HCT116 (cell line): ENCODE measurements at regions not wholly inside any gene's neighbourhood (a gene's known extent, or its start where the extent isn't known, plus 50 kb on each side); places are given as distances from the start of the nearest gene placed in this dataset.

ENCODE experiments used
- ATAC-seq: fragments of 200-7000 bp; cut with Tn5 transposase; 2 replicates; pipeline ENCODE4 v1.9.1; 2020; ENCODE audit warnings: mild to moderate bottlenecking, moderate library complexity
- BruUV-seq: library from RNA; stranded (reverse); fragments of 400-500 nt; replicated peaks from 2 replicates; lab custom pipeline; 2021; lab: Mats Ljungman, UMichigan
- CTCF ChIA-PET: fragments of 300-600 bp; sonication (Branson Sonifier 250); formaldehyde crosslinking; loops from one replicate; lab custom pipeline; 2021; ENCODE audit warnings: antibody characterized with exemption; lab: Charles Lee
- POLR2A ChIA-PET: fragments of 300-600, 350-600 bp; sonication (Branson Sonifier 250); formaldehyde crosslinking; loops from one replicate; lab custom pipeline; 2021; ENCODE audit warnings: antibody characterized with exemption; lab: Charles Lee
- RAD21 ChIA-PET, 2 experiments: fragments of 300-600 bp; sonication (Branson Sonifier 250); formaldehyde crosslinking; loops; one replicate each; lab custom pipeline; 2023; ENCODE audit warnings: low total read pairs in 2 of 2; ENCODE audit not compliant: uncharacterized antibody in 2 of 2, unreplicated experiment in 2 of 2, low non-redundant PET in 1 of 2; lab: Charles Lee
- DNase-seq: peaks from one replicate; pipeline ENCODE4 v3.0.0-alpha.2; 2010; ENCODE audit warnings: low read depth, low spot score
- H2AFZ ChIP-seq: fragments of 200-600 bp; shearing (Covaris generic), sonication (generic); 2 replicates; pipeline ENCODE4 v1.6.1; 2017; ENCODE audit warnings: low read depth, mixed run types, mixed read lengths, antibody characterized with exemption, low read length; ENCODE audit not compliant: poor library complexity, severe bottlenecking
- H3K27ac ChIP-seq: 2 replicates; pipeline ENCODE4 v1.5.1; 2012; ENCODE audit warnings: low read depth, low read length
- H3K27me3 ChIP-seq: fragments of 200-600 bp; sonication (generic); 2 replicates; pipeline ENCODE4 v1.6.1; 2016; ENCODE audit warnings: mixed run types, low read length, mixed read lengths; ENCODE audit not compliant: insufficient read depth
- H3K36me3 ChIP-seq, 2 experiments: fragments of 200-500 bp in 1 of 2; fragments of 200-600 bp in 1 of 2; sonication (Bioruptor generic) in 1 of 2; sonication (generic) in 1 of 2; 2 replicates each; pipeline versions ENCODE4 v1.5.1 to v1.6.1; 2014 to 2016; ENCODE audit warnings: low read length in 2 of 2, inconsistent platforms in 1 of 2, mixed read lengths in 1 of 2, mixed run types in 1 of 2; ENCODE audit not compliant: insufficient read depth in 2 of 2, control insufficient read depth in 1 of 2
- H3K4me1 ChIP-seq, 2 experiments: fragments of 200-600 bp in 1 of 2; sonication (generic) in 1 of 2; 2 replicates each; pipeline versions ENCODE4 v1.5.1 to v1.6.1; 2012 to 2017; ENCODE audit warnings: low read length in 2 of 2, inconsistent platforms in 1 of 2, mild to moderate bottlenecking in 1 of 2, mixed read lengths in 1 of 2, mixed run types in 1 of 2, moderate library complexity in 1 of 2; ENCODE audit not compliant: insufficient read depth in 2 of 2, control insufficient read depth in 1 of 2
- H3K4me2 ChIP-seq: fragments of 200-600 bp; sonication (generic); 2 replicates; pipeline ENCODE4 v1.6.1; 2017; ENCODE audit warnings: mixed run types, low read length, mixed read lengths
- H3K4me3 ChIP-seq, 2 experiments: fragments of 200-600 bp in 1 of 2; sonication (generic) in 1 of 2; replicated peaks in 1 of 2; 2 replicates each; pipeline ENCODE4 v1.5.1; 2011 to 2016; ENCODE audit warnings: low read length in 2 of 2, control low read depth in 1 of 2, low read depth in 1 of 2, mild to moderate bottlenecking in 1 of 2, mixed read lengths in 1 of 2, mixed run types in 1 of 2
- H3K79me2 ChIP-seq: fragments of 200-600 bp; sonication (generic); 2 replicates; pipeline ENCODE4 v1.6.1; 2017; ENCODE audit warnings: mild to moderate bottlenecking, mixed run types, low read length, moderate library complexity, mixed read lengths; ENCODE audit not compliant: insufficient read depth
- H3K9ac ChIP-seq: fragments of 200-600 bp; sonication (generic); 2 replicates; pipeline ENCODE4 v1.6.1; 2016; ENCODE audit warnings: low read length, mixed read lengths
- H3K9me2 ChIP-seq: fragments of 200-600 bp; sonication (generic), shearing (Covaris generic); 2 replicates; pipeline ENCODE4 v1.6.1; 2017; ENCODE audit warnings: mixed run types, mild to moderate bottlenecking, moderate library complexity; ENCODE audit not compliant: insufficient read depth
- H3K9me3 ChIP-seq, 2 experiments: fragments of 200-500 bp in 1 of 2; fragments of 200-600 bp in 1 of 2; sonication (Bioruptor generic) in 1 of 2; sonication (generic) in 1 of 2; 2 replicates each; pipeline ENCODE4 v1.6.1; 2014 to 2017; ENCODE audit warnings: low read length in 2 of 2, mixed read lengths in 2 of 2, inconsistent platforms in 1 of 2, low read depth in 1 of 2, mild to moderate bottlenecking in 1 of 2, mixed run types in 1 of 2, moderate library complexity in 1 of 2; ENCODE audit not compliant: control insufficient read depth in 1 of 2, insufficient read depth in 1 of 2
- H4K20me1 ChIP-seq: fragments of 200-600 bp; sonication (generic), shearing (Covaris generic); 2 replicates; pipeline ENCODE4 v1.6.1; 2017; ENCODE audit warnings: mixed run types, mild to moderate bottlenecking, moderate library complexity; ENCODE audit not compliant: insufficient read depth
- ATF3 ChIP-seq: IDR thresholded peaks from 2 replicates; pipeline ENCODE4 v1.6.1; 2012
- CEBPB ChIP-seq: IDR thresholded peaks from 2 replicates; pipeline ENCODE4 v1.6.1; 2012; ENCODE audit warnings: low read depth
- EGR1 ChIP-seq: IDR thresholded peaks from 2 replicates; pipeline ENCODE4 v1.6.1; 2012; ENCODE audit warnings: low read depth
- ELF1 ChIP-seq: IDR thresholded peaks from 2 replicates; pipeline ENCODE4 v1.6.1; 2012; ENCODE audit warnings: low read depth, borderline replicate concordance
- EZH2 ChIP-seq: fragments of 200-600 bp; sonication (generic); IDR thresholded peaks from 2 replicates; pipeline ENCODE4 v1.6.1; 2017; ENCODE audit warnings: antibody characterized with exemption, mixed run types
- EZH2phosphoT487 ChIP-seq: fragments of 200-600 bp; IDR thresholded peaks from 2 replicates; pipeline ENCODE4 v1.6.1; 2018; ENCODE audit warnings: antibody characterized with exemption, borderline replicate concordance
- FOSL1 ChIP-seq: IDR thresholded peaks from 2 replicates; pipeline ENCODE4 v1.6.1; 2012; ENCODE audit warnings: low read depth
- JUND ChIP-seq: IDR thresholded peaks from 2 replicates; pipeline ENCODE4 v1.6.1; 2012
- POLR2AphosphoS5 ChIP-seq: IDR thresholded peaks from 2 replicates; pipeline ENCODE4 v1.6.1; 2011; ENCODE audit warnings: mild to moderate bottlenecking, low read depth, low read length, moderate library complexity
- RAD21 ChIP-seq: IDR thresholded peaks from 2 replicates; pipeline ENCODE4 v1.6.1; 2012; ENCODE audit warnings: low read depth, mild to moderate bottlenecking
- SRF ChIP-seq: IDR thresholded peaks from 2 replicates; pipeline ENCODE4 v1.6.1; 2012; ENCODE audit warnings: low read depth
- ZBTB33 ChIP-seq: IDR thresholded peaks from 2 replicates; pipeline ENCODE4 v1.6.1; 2011; ENCODE audit warnings: mild to moderate bottlenecking, low read length, moderate library complexity; ENCODE audit not compliant: insufficient replicate concordance; ENCODE audit errors: extremely low read depth
- intact Hi-C: fragments of 100-400 bp; cut with micrococcal nuclease; formaldehyde crosslinking; loops from 2 replicates; pipeline ENCODE4 v1.10.0; 2022

GRCh38 chr4:59127743-59128142, 2017.6 kb upstream of the IGFBP7 start (continued):
- TF ChIP-seq ZBTB33 (no peak), EZH2phosphoT487 (no peak), EGR1 (no peak), POLR2AphosphoS5 (no peak), CEBPB (no peak), FOSL1 (no peak), SRF (no peak), EZH2 (no peak), RAD21 (no peak), ELF1 (no peak)

- no peaks in the 10 kb centered on the region for H3K27me3 ChIP-seq
- ATAC-seq (no peak), DNase-seq (no peak)
- no peak overlapping the region for H3K27ac ChIP-seq
- no peak for TF ChIP-seq ATF3
- TF ChIP-seq POLR2AphosphoS5: no peak
- no peak for TF ChIP-seq JUND
- TF ChIP-seq ZBTB33: no peak
- no peak for TF ChIP-seq EZH2
- no peak for TF ChIP-seq SRF
- no peak overlapping the region for H3K4me2 ChIP-seq
- CTCF ChIA-PET: no interaction called here
- no peaks in the 10 kb centered on the region for H3K79me2 ChIP-seq
- no peaks in the 10 kb centered on the region for H3K36me3 ChIP-seq
- H2AFZ ChIP-seq: no peak overlapping the region
- H3K9me2 ChIP-seq: no peaks in the 10 kb centered on the region
- intact Hi-C loops: no loop called here
- BruUV-seq: no TSS peak
- no peak overlapping the region for H3K4me3 ChIP-seq
- POLR2A ChIA-PET: no interaction called here
- no peaks in the 10 kb centered on the region for H3K4me1 ChIP-seq
- RAD21 ChIA-PET: no interaction called here
- H3K9ac ChIP-seq: no peak overlapping the region
- peaks cover 10 to 11% of the 10 kb centered on the region in 2 experiments; a peak in 2 of 4 replicates for H3K9me3 ChIP-seq
- H4K20me1 ChIP-seq: no peaks in the 10 kb centered on the region
These were observed 2025.2 kb upstream of the IGFBP7 start for GRCh38 chr4:59135248-59135985.
